NCI-H2171 treated with DMSO at 0.1 percent for 48 hours (cell line): ENCODE measurements at regions not wholly inside any gene's neighbourhood (a gene's known extent, or its start where the extent isn't known, plus 50 kb on each side); places are given as distances from the start of the nearest gene placed in this dataset.
"Not testable (repeated sequence)": the region's sequence is repeated elsewhere in the genome, so short reads cannot be mapped to it uniquely, and the experiment has no call there.

Source experiments
- DNase-seq: peaks from one replicate; lab custom pipeline; 2025; lab: John Stamatoyannopoulos, UW

DNA sequence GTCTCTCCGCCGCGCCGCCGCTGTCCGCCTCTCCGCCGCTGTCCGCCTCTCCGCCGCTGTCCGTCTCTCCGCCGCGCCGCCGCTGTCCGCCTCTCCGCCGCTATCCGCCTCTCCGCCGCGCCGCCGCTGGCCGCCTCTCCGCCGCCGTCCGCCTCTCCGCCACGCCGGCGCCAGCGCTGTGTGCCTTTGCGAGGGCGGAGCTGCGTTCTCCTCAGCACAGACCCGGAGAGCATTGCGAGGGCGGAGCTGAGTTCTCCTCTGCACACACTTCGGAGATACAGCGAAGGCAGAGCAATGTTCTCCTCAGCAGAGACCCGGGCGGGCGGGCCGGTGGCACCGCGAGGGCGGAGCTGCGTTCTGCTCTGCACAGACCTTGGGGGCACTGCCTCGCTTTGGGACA is 327.4 kb upstream of the PLGLB1 start:
- DNase-seq = not testable (repeated sequence)

DNA sequence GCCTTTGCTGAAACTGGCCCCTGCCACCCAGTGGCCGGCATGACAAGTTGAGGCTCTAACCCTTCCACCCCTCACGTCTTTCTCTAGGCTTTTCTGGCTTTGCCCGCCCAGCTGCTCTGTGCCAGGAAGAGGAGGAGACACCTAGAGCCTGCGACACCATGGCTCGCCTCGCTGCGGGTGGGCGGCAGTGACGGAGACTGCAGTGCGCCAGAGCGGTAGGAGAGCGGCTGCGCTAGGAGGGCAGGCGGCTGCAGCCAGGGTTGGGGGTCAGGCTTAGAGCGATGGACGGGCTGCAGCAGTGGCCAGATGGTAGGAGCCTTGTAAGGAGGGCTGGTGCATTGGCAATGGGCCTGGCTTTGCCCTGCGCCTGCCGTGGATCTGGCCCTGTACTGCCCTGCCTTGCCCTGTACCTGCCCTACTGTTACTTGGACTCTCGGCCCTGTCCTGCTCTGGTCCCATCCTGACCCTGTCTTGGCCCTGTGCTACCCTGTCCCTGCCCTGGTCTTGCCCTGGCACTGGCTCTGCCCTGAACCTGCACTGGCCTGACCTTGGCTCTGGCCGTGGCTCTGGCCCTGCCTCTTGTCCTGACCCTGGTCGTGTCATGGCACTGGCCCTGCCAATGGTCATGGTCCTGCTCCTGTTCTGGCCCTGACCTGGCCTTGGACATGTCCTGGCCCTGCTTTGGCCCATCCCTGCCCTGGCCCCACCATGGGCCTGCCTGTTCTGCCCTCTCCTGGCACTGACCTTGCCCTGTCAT is 330.7 kb upstream of the PLGLB1 start:
- not testable (repeated sequence) for DNase-seq

DNA sequence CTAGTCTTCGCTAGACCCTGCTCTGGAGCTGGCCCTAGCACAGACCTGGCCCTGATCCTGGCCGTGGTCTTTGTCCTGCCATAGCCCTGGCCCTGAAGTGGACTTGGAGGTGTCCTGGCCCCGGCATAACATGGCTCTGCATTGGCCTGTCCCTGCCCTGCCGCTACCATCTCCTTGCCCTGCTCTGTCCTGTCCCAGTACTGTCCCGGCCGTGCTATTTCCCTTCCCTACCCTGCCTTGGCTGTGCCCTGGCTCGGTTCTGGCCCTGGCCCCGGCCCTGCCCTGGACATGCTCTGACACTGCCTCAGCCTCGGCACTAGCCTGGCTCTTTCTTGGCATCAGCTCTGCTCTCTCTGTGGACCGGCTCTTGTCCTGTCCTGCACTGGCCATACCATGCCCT is 331.8 kb upstream of the PLGLB1 start:
- not testable (repeated sequence) for DNase-seq

DNA sequence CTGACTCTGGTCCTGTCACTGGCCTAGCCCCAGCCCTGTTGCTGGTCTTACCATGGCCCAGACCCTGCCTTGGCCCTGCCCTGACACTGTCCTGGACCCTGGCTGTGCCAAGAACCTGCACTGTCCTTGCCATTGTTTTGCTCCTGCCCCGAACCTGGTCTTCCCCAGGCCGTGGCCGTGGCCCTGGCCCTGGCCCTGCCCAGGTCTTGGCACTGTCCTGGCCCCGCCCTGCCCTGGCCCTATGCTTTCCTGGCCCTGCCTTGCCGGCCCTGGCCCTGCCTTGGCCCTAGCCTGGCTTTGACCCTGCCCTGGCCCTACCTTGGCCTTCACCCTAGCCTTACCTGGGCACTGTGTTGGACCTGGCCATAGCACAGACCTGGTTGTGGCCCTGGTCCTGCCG is 332.5 kb upstream of the PLGLB1 start:
- not testable (repeated sequence) for DNase-seq

DNA sequence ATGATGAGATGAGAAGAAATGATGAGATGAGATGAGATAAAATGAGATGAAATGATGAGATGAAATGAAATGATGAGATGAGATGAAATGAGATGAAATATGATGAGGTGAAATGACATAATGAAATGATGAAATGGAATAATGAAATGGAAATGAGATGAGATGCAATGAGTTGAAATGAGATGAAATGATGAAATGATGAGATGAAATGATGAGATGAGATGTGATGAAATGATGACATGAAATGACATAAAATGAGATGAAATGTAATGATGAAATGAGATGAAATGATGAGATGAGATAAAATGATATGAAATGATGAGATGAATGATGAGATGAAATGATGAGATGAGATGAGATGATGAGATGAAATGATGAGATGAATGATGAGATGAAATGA is 338.6 kb upstream of the PLGLB1 start:
- not testable (repeated sequence) for DNase-seq

DNA sequence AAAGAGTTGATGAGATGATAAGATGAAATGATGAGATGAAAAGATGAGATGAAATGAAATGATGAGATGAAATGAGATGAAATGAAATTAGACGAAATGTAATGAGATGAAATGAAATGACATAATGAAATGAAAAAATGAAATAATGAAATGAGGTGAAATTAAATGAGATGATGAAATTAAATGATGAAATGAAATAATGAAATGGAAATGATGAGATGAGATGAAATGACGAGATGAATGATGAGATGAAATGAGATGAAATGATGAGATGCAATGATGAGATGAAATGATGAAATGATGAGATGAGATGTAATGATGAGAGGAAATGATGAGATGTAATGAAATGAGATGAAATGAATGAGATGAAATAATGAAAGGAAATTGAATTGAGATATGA is 339.3 kb upstream of the PLGLB1 start:
- DNase-seq = not testable (repeated sequence)

DNA sequence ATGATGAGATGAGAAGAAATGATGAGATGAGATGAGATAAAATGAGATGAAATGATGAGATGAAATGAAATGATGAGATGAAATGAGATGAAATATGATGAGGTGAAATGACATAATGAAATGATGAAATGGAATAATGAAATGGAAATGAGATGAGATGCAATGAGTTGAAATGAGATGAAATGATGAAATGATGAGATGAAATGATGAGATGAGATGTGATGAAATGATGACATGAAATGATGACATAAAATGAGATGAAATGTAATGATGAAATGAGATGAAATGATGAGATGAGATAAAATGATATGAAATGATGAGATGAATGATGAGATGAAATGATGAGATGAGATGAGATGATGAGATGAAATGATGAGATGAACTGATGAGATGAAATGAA is 340.2 kb upstream of the PLGLB1 start:
- DNase-seq = not testable (repeated sequence)

DNA sequence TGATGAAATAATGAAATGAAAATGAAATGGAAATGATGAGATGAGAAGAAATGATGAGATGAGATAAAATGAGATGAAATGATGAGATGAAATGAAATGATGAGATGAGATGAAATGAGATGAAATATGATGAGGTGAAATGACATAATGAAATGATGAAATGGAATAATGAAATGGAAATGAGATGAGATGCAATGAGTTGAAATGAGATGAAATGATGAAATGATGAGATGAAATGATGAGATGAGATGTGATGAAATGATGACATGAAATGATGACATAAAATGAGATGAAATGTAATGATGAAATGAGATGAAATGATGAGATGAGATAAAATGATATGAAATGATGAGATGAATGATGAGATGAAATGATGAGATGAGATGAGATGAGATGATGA is 342.7 kb upstream of the PLGLB1 start:
- DNase-seq = not testable (repeated sequence)

DNA sequence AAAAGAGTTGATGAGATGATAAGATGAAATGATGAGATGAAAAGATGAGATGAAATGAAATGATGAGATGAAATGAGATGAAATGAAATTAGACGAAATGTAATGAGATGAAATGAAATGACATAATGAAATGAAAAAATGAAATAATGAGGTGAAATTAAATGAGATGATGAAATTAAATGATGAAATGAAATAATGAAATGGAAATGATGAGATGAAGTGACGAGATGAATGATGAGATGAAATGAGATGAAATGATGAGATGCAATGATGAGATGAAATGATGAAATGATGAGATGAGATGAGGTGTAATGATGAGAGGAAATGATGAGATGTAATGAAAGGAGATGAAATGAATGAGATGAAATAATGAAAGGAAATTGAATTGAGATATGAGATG is 343.4 kb upstream of the PLGLB1 start:
- DNase-seq = not testable (repeated sequence)

DNA sequence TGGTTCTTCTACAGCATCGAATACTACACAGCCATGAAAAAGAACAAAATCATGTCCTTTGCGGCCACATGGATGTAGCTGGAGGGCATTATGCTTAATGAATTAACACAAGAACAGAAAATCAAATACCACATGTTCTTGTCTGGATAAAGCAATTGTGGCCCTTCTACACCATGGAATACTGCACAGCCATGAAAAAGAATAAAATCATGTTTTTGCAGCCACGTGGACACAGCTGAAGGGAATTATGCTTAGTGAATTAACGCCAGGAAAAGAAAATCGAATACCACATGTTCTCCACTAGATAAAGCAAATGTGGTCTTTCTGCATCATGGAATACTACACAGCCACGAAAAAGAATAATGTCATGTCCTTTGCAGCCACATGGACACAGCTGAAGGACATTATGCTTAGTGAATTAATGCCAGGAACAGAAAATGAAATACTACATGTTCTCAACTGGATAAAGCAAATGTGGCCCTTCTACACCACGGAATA is 361.8 kb upstream of the PLGLB2 start:
- not testable (repeated sequence) for DNase-seq

DNA sequence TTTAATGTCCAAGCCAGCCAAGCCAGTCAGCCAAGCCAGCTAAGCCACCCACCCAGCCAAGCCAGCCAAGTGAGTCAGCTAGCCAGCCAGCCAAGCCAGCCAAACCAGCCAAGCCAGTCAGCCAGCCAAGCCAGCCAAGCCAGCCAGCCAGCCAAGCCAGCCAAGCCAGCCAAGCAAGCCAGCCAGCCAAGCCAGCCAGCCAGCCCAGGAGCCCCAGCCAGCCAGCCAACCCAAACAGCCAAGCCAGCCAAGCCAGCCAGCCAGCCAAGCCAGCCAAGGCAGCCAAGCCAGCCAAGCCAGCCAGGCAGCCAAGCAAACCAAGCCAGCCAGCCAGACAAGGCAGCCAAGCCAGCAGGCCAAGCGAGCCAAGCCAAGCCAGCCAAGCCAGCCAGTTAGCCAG is 352.1 kb upstream of the PLGLB2 start:
- DNase-seq = not testable (repeated sequence)

DNA sequence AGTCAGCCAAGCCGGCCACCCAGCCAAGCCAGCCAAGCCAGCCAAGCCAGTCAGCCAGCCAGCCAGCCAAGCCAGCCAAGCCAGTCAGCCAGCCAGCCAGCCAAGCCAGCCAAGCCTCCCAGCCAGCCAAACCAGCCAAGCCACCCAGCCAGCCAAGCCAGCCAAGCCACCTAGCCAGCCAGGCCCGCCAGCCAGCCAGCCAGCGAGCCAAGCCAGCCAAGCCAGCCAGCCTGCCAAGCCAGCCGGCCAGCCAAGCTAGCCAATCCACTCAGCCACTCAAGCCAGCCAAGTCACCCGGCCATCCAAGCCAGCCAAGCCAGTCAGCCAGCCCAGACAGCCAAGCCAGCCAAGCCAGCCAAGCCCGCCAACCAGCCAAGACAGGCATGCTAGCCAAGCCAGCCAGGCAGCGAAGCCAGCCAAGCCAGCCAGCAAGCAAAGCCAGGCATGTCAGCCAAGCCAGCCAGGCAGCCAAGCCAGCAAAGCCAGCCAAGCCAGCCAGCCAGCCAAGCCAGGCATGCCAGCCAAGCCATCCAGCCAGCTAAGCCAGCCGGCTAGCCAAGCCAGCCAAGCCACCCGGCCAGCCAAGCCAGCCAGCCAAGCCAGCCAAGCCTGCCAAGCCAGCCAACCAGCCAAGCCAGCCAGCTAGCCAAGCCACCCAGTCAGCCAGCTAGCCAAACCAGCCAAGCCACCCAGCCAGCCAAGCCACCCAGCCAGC is 351.2 kb upstream of the PLGLB2 start:
- not testable (repeated sequence) for DNase-seq

DNA sequence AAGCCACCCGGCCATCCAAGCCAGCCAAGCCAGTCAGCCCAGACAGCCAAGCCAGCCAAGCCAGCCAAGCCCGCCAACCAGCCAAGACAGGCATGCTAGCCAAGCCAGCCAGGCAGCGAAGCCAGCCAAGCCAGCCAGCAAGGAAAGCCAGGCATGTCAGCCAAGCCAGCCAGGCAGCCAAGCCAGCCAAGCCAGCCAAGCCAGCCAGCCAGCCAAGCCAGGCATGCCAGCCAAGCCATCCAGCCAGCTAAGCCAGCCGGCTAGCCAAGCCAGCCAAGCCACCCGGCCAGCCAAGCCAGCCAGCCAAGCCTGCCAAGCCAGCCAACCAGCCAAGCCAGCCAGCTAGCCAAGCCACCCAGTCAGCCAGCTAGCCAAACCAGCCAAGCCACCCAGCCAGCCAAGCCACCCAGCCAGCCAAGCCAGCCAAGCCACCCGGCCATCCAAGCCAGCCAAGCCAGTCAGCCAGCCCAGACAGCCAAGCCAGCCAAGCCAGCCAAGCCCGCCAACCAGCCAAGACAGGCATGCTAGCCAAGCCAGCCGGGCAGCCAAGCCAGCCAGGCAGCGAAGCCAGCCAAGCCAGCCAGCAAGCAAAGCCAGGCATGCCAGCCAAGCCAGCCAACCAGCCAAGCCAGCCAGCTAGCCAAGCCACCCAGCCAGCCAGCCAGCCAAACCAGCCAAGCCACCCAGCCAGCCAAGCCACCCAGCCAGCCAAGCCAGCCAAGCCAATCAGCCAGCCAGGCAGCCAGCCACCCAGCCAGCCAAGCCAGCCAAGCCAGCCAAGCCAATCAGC is 350.4 kb upstream of the PLGLB2 start:
- not testable (repeated sequence) for DNase-seq

DNA sequence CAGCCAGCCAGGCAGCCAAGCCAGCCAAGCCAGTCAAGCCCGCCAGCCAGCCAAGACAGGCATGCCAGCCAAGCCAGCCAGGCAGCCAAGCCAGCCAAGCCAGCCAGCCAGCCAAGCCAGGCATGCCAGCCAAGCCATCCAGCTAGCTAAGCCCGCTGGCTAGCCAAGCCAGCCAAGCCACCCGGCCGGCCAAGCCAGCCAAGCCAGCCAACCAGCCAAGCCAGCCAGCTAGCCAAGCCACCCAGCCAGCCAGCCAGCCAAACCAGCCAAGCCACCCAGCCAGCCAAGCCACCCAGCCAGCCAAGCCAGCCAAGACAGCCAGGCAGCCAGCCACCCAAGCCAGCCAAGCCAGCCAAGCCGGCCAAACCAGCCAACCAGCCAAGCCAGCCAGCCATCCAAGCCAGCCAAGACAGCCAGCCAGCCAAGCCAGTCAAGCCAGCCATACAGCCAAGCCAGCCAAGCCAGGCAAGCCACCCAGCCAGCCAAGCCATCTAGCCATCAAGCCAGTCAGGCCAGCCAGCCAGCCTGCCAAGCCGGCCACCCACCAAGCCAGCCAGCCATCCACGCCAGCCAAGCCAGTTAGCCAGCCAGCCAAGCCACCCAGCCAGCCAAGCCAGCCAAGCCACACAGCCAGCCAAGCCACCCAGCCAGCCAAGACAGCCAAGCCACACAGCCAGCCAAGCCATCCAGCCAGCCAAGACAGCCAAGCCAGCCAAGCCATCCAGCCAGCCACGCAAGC is 349.2 kb upstream of the PLGLB2 start:
- DNase-seq = not testable (repeated sequence)

DNA sequence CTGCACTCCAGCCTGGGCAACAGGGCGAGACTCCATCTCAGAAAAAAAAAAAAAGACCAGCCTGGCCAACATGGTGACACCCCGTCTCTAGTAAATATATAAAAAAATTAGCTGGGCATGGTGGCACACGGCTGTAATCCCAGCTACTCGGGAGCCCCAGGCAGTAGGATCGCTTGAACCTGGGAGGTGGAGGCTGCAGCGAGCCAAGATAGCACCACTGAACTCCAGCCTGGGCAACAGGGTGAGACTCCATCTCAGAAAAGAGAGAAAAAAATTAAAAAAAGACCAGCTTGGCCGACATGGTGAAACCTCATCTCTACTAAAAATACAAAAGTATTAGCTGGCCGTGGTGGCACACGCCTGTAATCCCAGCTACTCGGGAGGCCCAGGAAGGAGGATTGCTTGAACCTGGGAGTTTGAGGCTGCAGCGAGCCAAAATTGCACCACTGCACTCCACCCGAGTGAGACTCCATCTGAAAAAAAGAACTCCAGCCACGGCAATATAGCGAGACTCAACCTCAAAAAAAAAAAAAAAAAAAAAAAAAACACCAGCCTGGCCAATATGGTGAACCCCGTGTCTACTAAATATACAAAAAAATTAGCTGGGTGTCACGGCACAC is 346.1 kb upstream of the PLGLB2 start:
- no peak for DNase-seq

DNA sequence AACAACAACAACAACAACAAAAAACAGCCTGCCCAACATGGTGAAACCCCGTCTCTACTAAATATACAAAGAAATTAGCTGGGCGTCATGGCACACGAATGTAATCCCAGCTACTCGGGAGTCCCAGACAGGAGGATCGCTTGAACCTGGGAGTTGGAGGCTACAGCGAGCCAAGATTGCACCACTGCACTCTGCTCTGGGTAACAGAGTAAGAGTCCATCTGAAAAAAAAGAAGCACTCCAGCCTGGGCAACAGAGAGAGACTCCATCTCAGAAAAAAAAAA is 344.1 kb upstream of the PLGLB2 start:
- DNase-seq = no peak

DNA sequence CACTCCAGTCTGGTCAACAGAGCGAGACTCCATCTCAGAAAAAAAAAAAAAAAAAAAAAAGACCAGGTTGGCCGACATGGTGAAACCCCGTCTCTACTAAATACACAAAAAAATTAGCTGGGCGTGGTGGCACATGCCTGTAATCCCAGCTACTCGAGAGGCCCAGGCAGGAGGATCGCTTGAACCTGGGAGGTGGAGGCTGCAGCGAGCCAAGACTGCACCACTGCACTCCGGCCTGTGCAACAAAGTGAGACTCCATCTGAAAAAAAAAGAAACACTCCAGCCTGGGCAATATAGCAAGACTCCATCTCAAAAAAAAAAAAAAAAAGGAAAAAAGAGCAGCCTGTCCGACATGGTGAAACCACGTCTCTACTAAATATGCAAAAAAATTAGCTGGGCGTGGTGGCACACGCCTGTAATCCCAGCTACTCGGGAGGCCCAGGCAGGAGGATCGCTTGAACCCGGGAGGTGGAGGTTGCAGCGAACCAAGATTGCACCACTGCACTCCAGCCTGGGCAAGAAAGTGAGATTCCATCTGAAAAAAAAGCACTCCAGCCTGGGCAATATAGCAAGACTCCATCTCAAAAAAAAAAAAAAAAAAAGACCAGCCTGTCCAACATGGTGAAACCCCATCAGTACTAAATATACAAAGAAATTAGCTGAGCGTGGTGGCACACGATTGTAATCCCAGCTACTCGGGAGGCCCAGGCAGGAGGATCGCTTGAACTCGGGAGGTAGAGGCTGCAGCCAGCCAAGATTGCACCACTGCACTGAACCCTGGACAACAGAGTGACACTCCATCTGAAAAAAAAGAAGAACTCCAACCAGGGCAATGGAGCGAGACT is 343.3 kb upstream of the PLGLB2 start:
- not testable (repeated sequence) for DNase-seq

DNA sequence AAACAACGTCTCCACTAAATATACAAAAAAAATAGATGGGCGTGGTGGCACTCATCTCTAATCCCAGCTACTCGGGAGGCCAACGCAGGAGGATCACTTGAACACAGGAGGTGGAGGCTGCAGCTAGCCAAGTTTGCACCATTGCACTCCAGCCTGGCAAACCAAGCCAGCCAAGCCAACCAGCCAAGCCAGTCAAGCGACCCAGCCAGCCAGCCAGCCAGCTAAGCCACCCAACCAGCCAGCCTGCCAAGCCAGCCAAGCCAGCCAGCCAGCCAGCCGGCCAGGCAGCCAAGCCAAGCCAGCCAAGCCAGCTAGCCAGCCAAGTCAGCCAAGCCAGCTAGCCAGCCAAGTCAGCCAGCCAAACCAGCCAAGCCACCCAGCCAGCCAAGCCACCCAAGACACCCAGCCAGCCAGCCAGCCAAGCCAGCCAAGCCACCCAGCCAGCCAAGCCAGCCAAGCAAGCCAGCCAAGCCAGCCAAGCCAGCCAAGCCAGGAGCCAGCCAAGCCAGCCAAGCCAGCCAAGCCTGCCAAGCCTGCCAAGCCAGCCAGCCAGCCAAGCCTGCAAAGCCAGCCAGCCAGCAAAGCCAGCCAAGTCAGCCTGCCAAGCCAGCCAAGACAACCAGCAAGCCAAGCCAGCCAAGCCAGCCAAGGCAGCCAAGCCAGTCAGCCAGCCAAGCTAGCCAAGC is 342.2 kb upstream of the PLGLB2 start:
- not testable (repeated sequence) for DNase-seq

DNA sequence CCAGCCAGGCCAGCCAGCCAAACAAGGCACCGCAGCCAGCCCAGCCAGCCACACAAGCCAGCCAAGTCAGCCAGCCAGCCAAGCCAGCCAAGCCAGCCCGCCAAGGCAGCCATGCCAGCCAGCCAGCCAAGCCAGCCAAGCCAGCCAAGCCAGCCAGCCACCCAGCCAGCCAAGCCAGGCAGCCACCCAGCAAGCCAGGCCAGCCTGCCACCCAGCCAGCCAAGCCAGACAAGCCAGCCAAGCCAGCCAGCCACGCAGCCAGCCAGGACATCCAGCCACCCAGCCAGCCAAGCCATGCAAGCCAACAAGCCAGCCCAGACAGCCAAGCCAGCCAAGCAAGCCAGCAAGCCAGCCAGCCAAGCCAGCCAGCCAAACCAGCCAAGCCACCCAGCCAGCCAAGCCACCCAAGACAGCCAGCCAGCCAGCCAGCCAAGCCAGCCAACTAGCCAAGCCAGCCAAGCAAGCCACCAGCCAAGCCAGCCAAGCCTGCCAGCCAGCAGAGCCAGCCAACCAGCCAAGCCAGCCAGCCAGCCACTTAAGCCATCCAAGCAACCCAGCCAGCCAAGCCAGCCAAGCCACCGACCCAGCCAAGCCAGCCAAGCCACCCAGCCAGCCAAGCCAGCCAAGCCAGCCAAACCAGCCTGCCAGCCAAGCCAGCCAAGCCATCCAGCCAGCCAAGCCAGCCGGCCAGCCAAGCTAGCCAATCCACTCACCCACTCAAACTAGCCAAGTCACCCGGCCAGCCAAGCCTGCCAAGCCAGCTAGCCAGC is 341.3 kb upstream of the PLGLB2 start:
- not testable (repeated sequence) for DNase-seq
